Smooth muscle cell (in vitro differentiated cells): ENCODE measurements at regions not wholly inside any gene's neighbourhood (a gene's known extent, or its start where the extent isn't known, plus 50 kb on each side); places are given as distances from the start of the nearest gene placed in this dataset.

Experiments
- DNase-seq: peaks from one replicate; lab custom pipeline; 2025; ENCODE audit not compliant: unreplicated experiment; lab: John Stamatoyannopoulos, UW
- H2AFZ ChIP-seq: fragments of 200-600 bp; sonication (generic); 2 replicates; pipeline ENCODE4 v1.6.0; 2016; ENCODE audit warnings: antibody characterized with exemption, low read depth, mild to moderate bottlenecking
- H3F3A ChIP-seq: fragments of 200-600 bp; sonication (generic); 2 replicates; pipeline ENCODE4 v1.6.0; 2017; ENCODE audit warnings: antibody characterized with exemption, low read depth
- H3K27ac ChIP-seq: fragments of 200-600 bp; sonication (generic); 2 replicates; pipeline ENCODE4 v1.5.1; 2016; ENCODE audit warnings: low read depth, mild to moderate bottlenecking
- H3K27me3 ChIP-seq: fragments of 200-600 bp; sonication (generic); 2 replicates; pipeline ENCODE4 v1.6.1; 2016; ENCODE audit warnings: low read depth, mild to moderate bottlenecking
- H3K36me3 ChIP-seq: fragments of 200-600 bp; sonication (generic); 2 replicates; pipeline ENCODE4 v1.5.1; 2016; ENCODE audit warnings: low read depth
- H3K4me1 ChIP-seq: fragments of 200-600 bp; sonication (generic); 2 replicates; pipeline ENCODE4 v1.5.1; 2016; ENCODE audit warnings: low read depth
- H3K4me2 ChIP-seq: fragments of 200-600 bp; sonication (generic); 2 replicates; pipeline ENCODE4 v1.6.0; 2016; ENCODE audit warnings: mild to moderate bottlenecking
- H3K4me3 ChIP-seq: fragments of 200-600 bp; sonication (generic); 2 replicates; pipeline ENCODE4 v1.5.1; 2016; ENCODE audit warnings: mild to moderate bottlenecking
- H3K79me2 ChIP-seq: fragments of 200-600 bp; sonication (generic); 2 replicates; pipeline ENCODE4 v1.6.0; 2016; ENCODE audit warnings: low read depth, mild to moderate bottlenecking
- H3K9ac ChIP-seq: fragments of 200-600 bp; sonication (generic); 2 replicates; pipeline ENCODE4 v1.6.0; 2016; ENCODE audit warnings: low read depth
- H3K9me3 ChIP-seq: fragments of 200-600 bp; sonication (generic); replicated peaks from 2 replicates; pipeline ENCODE4 v1.5.1; 2016; ENCODE audit warnings: low read depth
- H4K20me1 ChIP-seq: fragments of 200-600 bp; sonication (generic); 2 replicates; pipeline ENCODE4 v1.6.0; 2016; ENCODE audit warnings: low read depth
- CTCF ChIP-seq: fragments of 200-600 bp; sonication (generic); IDR thresholded peaks from 2 replicates; pipeline ENCODE4 v1.5.1; 2017; ENCODE audit warnings: borderline replicate concordance, mild to moderate bottlenecking, antibody characterized with exemption; ENCODE audit not compliant: insufficient read depth, poor library complexity, severe bottlenecking
- WGBS: methylation state at CpG from one replicate; pipeline ENCODE4 v1.1.7; 2016; ENCODE audit warnings: low lambda C conversion rate; 5-methylcytosine and 5-hydroxymethylcytosine counted together

- TF ChIP-seq CTCF, result no peak
- no peak for DNase-seq
- H3K4me2 ChIP-seq, result no peak overlapping the region
- H2AFZ ChIP-seq, result no peak overlapping the region
- no peaks in the 10 kb centered on the region for H3K36me3 ChIP-seq
- H3K27ac ChIP-seq, result no peak overlapping the region
- no peaks in the 10 kb centered on the region for H3K79me2 ChIP-seq
- no peaks in the 10 kb centered on the region for H3K9me3 ChIP-seq
- no peaks in the 10 kb centered on the region for H3F3A ChIP-seq
- no peaks in the 10 kb centered on the region for H4K20me1 ChIP-seq
- H3K4me1 ChIP-seq, result no peaks in the 10 kb centered on the region
- 73% methylated on average over 9 of the region's 9 CpGs for WGBS
- H3K9ac ChIP-seq, result no peak overlapping the region
- no peaks in the 10 kb centered on the region for H3K27me3 ChIP-seq
- H3K4me3 ChIP-seq, result no peak overlapping the region
Measured at GRCh38 chr5:3080366-3080765, 328.9 kb upstream of the IRX2 start.

GRCh38 chr5:3077684-3078083 is 326.2 kb upstream of the IRX2 start:
- Histone ChIP-seq H3K9me3 (no peaks in the 10 kb centered on the region), H3K4me2 (no peak overlapping the region), H3K9ac (no peak overlapping the region), H3K36me3 (no peaks in the 10 kb centered on the region), H3K4me3 (no peak overlapping the region), H3K79me2 (no peaks in the 10 kb centered on the region), H4K20me1 (no peaks in the 10 kb centered on the region), H3F3A (no peaks in the 10 kb centered on the region), H3K27me3 (no peaks in the 10 kb centered on the region), H2AFZ (no peak overlapping the region), H3K4me1 (no peaks in the 10 kb centered on the region), H3K27ac (no peak overlapping the region)
- WGBS, result 70% methylated on average over 10 of the region's 10 CpGs
- DNase-seq, result no peak
- TF ChIP-seq CTCF, result no peak

GRCh38 chr5:3075309-3075708 is 323.8 kb upstream of the IRX2 start:
- Histone ChIP-seq H2AFZ (no peak overlapping the region), H3K27ac (no peak overlapping the region), H3K79me2 (no peaks in the 10 kb centered on the region), H3K36me3 (no peaks in the 10 kb centered on the region), H3F3A (no peaks in the 10 kb centered on the region), H3K9ac (no peak overlapping the region), H3K4me3 (no peak overlapping the region), H3K27me3 (no peaks in the 10 kb centered on the region), H4K20me1 (no peaks in the 10 kb centered on the region), H3K9me3 (no peaks in the 10 kb centered on the region), H3K4me1 (no peaks in the 10 kb centered on the region), H3K4me2 (no peak overlapping the region)
- no peak for DNase-seq
- WGBS, result 46% methylated on average over 2 of the region's 2 CpGs
- TF ChIP-seq CTCF, result peak; percentile 8

GRCh38 chr5:3068401-3068800 is 316.9 kb upstream of the IRX2 start:
- no peak overlapping the region for H2AFZ ChIP-seq
- H3K27ac ChIP-seq, result no peak overlapping the region
- H3K9ac ChIP-seq, result no peak overlapping the region
- H3K36me3 ChIP-seq, result no peaks in the 10 kb centered on the region
- H3K4me1 ChIP-seq, result no peaks in the 10 kb centered on the region
- H3K4me2 ChIP-seq, result no peak overlapping the region
- no peaks in the 10 kb centered on the region for H3F3A ChIP-seq
- H3K9me3 ChIP-seq, result no peaks in the 10 kb centered on the region
- DNase-seq, result no peak
- no peaks in the 10 kb centered on the region for H4K20me1 ChIP-seq
- 49% methylated on average over 5 of the region's 5 CpGs for WGBS
- TF ChIP-seq CTCF, result no peak
- H3K4me3 ChIP-seq, result no peak overlapping the region
- H3K79me2 ChIP-seq, result no peaks in the 10 kb centered on the region
- H3K27me3 ChIP-seq, result no peaks in the 10 kb centered on the region
